GM12891 (cell line): ENCODE measurements at regions not wholly inside any gene's neighbourhood (a gene's known extent, or its start where the extent isn't known, plus 50 kb on each side); places are given as distances from the start of the nearest gene placed in this dataset.

ENCODE experiments used
- PAX5 ChIP-seq: IDR thresholded peaks from 2 replicates; pipeline ENCODE4 v1.6.1; 2011; ENCODE audit warnings: low read length, moderate library complexity, mild to moderate bottlenecking; ENCODE audit not compliant: insufficient read depth, severe bottlenecking
- POLR2A ChIP-seq: IDR thresholded peaks from 2 replicates; pipeline ENCODE4 v1.6.1; 2011; ENCODE audit warnings: low read depth, low read length, control low read depth
- POLR2AphosphoS5 ChIP-seq: IDR thresholded peaks from 2 replicates; pipeline ENCODE4 v1.6.1; 2011; ENCODE audit warnings: low read depth, low read length, control low read depth
- POU2F2 ChIP-seq: IDR thresholded peaks from 2 replicates; pipeline ENCODE4 v1.6.1; 2011; ENCODE audit warnings: low read depth, mild to moderate bottlenecking, control low read depth, low read length, moderate library complexity
- SPI1 ChIP-seq: IDR thresholded peaks from 2 replicates; pipeline ENCODE4 v1.6.1; 2011; ENCODE audit warnings: low read depth, low read length, control low read depth
- TAF1 ChIP-seq: IDR thresholded peaks from 2 replicates; pipeline ENCODE4 v1.6.1; 2011; ENCODE audit warnings: low read depth, low read length, control low read depth

DNA sequence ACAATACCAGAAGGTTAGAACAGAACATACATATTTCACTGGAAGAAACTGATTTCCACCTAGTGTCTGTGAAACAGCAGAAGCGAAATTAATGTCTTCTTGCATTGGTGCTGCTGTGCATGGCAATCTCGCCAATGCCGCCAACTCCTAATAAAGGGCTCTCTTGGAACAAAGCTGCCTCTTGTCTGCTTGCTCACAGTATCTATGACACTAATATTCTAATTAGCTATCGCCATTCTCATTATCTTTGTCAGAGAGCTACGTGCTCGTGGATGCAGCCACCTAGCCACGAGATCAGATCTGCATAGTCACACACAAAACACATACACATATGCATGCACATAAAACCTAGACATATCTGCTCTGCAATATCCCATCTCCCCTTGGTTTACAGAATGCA, 145.9 kb upstream of the OLIG3 start:
- no peak for TF ChIP-seq POLR2A
- no peak for TF ChIP-seq POLR2AphosphoS5
- TF ChIP-seq TAF1, result no peak
- no peak for TF ChIP-seq SPI1
- TF ChIP-seq PAX5, result no peak
- no peak for TF ChIP-seq POU2F2
